IMR-90 (cell line): ENCODE measurements at regions not wholly inside any gene's neighbourhood (a gene's known extent, or its start where the extent isn't known, plus 50 kb on each side); places are given as distances from the start of the nearest gene placed in this dataset.

ENCODE experiments used
- ATAC-seq: fragments of 200-7000 bp; cut with Tn5 transposase; 2 replicates; pipeline ENCODE4 v1.9.1; 2020; ENCODE audit warnings: low read depth, mild to moderate bottlenecking, moderate library complexity
- BruUV-seq: library from RNA; stranded (reverse); fragments of 400-500 nt; replicated peaks from 2 replicates; lab custom pipeline; 2021; lab: Mats Ljungman, UMichigan
- CTCF ChIA-PET: fragments of 300-600 bp; formaldehyde crosslinking; extraction: SDS; loops from one replicate; lab custom pipeline; 2021; ENCODE audit warnings: antibody characterized with exemption; lab: Yijun Ruan, JAX
- POLR2A ChIA-PET: fragments of 300-600 bp; sonication (Branson Sonifier 250); formaldehyde crosslinking; loops from one replicate; lab custom pipeline; 2022; ENCODE audit warnings: antibody characterized with exemption; ENCODE audit not compliant: unreplicated experiment; lab: Charles Lee
- DNase-seq: peaks from one replicate; pipeline ENCODE4 v3.0.0; 2013
- H2AFZ ChIP-seq: replicated peaks from 2 replicates; pipeline ENCODE3; 2013; ENCODE audit warnings: low read length, mild to moderate bottlenecking; ENCODE audit not compliant: poor library complexity
- H2AK5ac ChIP-seq: 2 replicates; pipeline ENCODE4 v1.6.1; 2013; ENCODE audit warnings: low read depth, low read length, inconsistent platforms
- H2AK9ac ChIP-seq: replicated peaks from 2 replicates; pipeline ENCODE3; 2013; ENCODE audit warnings: mild to moderate bottlenecking, low read depth, low read length, moderate library complexity; ENCODE audit not compliant: poor library complexity
- H2BK120ac ChIP-seq: 2 replicates; pipeline ENCODE4 v1.6.1; 2013; ENCODE audit warnings: low read depth, low read length, inconsistent platforms
- H2BK15ac ChIP-seq: 3 replicates; pipeline ENCODE4 v1.6.1; 2013; ENCODE audit warnings: low read depth, low read length, inconsistent platforms
- H2BK20ac ChIP-seq: 2 replicates; pipeline ENCODE4 v1.6.1; 2013; ENCODE audit warnings: low read depth, mild to moderate bottlenecking, inconsistent platforms, low read length, moderate library complexity
- H2BK5ac ChIP-seq: 2 replicates; pipeline ENCODE4 v1.6.1; 2013; ENCODE audit warnings: mild to moderate bottlenecking, low read depth, low read length, inconsistent platforms; ENCODE audit not compliant: poor library complexity, severe bottlenecking
- H3K14ac ChIP-seq: replicated peaks from 2 replicates; pipeline ENCODE4 v1.6.1; 2013; ENCODE audit warnings: low read depth, low read length, inconsistent platforms
- H3K18ac ChIP-seq: 2 replicates; pipeline ENCODE4 v1.6.1; 2013; ENCODE audit warnings: low read depth, low read length, control low read depth
- H3K23ac ChIP-seq: 2 replicates; pipeline ENCODE4 v1.6.1; 2013; ENCODE audit warnings: low read depth, low read length, inconsistent platforms
- H3K27ac ChIP-seq: 2 replicates; pipeline ENCODE4 v1.5.1; 2013; ENCODE audit warnings: mild to moderate bottlenecking, control low read depth, low read length; ENCODE audit not compliant: insufficient read depth
- H3K27me3 ChIP-seq: 2 replicates; pipeline ENCODE4 v1.6.1; 2013; ENCODE audit warnings: low read length; ENCODE audit not compliant: control insufficient read depth, insufficient read depth
- H3K36me3 ChIP-seq: 2 replicates; pipeline ENCODE4 v1.6.1; 2013; ENCODE audit warnings: low read length, mixed read lengths; ENCODE audit not compliant: control insufficient read depth, insufficient read depth
- H3K4ac ChIP-seq: 2 replicates; pipeline ENCODE4 v1.6.1; 2013; ENCODE audit warnings: low read depth, low read length, inconsistent platforms
- H3K4me1 ChIP-seq: 2 replicates; pipeline ENCODE4 v1.6.1; 2013; ENCODE audit warnings: low read length, mixed read lengths; ENCODE audit not compliant: control insufficient read depth, insufficient read depth
- H3K4me2 ChIP-seq: 2 replicates; pipeline ENCODE4 v1.6.1; 2013; ENCODE audit warnings: low read depth, mild to moderate bottlenecking, control low read depth, low read length, moderate library complexity
- H3K4me3 ChIP-seq: 2 replicates; pipeline ENCODE4 v1.5.1; 2013; ENCODE audit warnings: low read depth, mild to moderate bottlenecking, control low read depth, low read length, moderate library complexity; ENCODE audit not compliant: insufficient read depth
- H3K56ac ChIP-seq: 2 replicates; pipeline ENCODE4 v1.6.1; 2013; ENCODE audit warnings: low read length, inconsistent platforms; ENCODE audit not compliant: insufficient read depth; ENCODE audit errors: extremely low read depth
- H3K79me1 ChIP-seq, 2 experiments: 2 replicates each; pipeline ENCODE4 v1.6.1; 2013; ENCODE audit warnings: low read length in 2 of 2, inconsistent platforms in 1 of 2, low read depth in 1 of 2
- H3K9ac ChIP-seq: 2 replicates; pipeline ENCODE4 v1.6.1; 2013; ENCODE audit warnings: low read depth, low read length, control low read depth
- H3K9me1 ChIP-seq: 2 replicates; pipeline ENCODE4 v1.6.1; 2013; ENCODE audit warnings: low read length, inconsistent platforms; ENCODE audit not compliant: insufficient read depth
- H3K9me3 ChIP-seq: 2 replicates; pipeline ENCODE4 v1.6.1; 2013; ENCODE audit warnings: low read length; ENCODE audit not compliant: control insufficient read depth, insufficient read depth
- H4K20me1 ChIP-seq: 2 replicates; pipeline ENCODE4 v1.6.1; 2013; ENCODE audit warnings: low read length, inconsistent platforms; ENCODE audit not compliant: insufficient read depth
- H4K5ac ChIP-seq: 2 replicates; pipeline ENCODE4 v1.6.1; 2013; ENCODE audit warnings: mild to moderate bottlenecking, low read depth, low read length, control low read depth
- H4K8ac ChIP-seq, 2 experiments: 2 replicates each; pipeline ENCODE4 v1.6.1; 2013; ENCODE audit warnings: low read depth in 2 of 2, low read length in 2 of 2, control low read depth in 1 of 2, inconsistent platforms in 1 of 2
- H4K91ac ChIP-seq: 2 replicates; pipeline ENCODE4 v1.6.1; 2013; ENCODE audit warnings: low read depth, low read length, inconsistent platforms; ENCODE audit not compliant: insufficient read depth
- CEBPB ChIP-seq: IDR thresholded peaks from 2 replicates; pipeline ENCODE4 v1.6.1; 2012; ENCODE audit warnings: low read depth, low read length, improper control_type of control experiment
- CHD1 ChIP-seq: IDR thresholded peaks from 2 replicates; pipeline ENCODE4 v1.6.1; 2012; ENCODE audit warnings: low read depth, low read length, improper control_type of control experiment
- FOS ChIP-seq: fragments of 150-350 bp; IDR thresholded peaks from 2 replicates; pipeline ENCODE4 v1.6.1; 2016; ENCODE audit warnings: low read depth, low read length
- MXI1 ChIP-seq: IDR thresholded peaks from 2 replicates; pipeline ENCODE4 v1.6.1; 2012; ENCODE audit warnings: low read depth, mild to moderate bottlenecking, low read length, moderate library complexity, borderline replicate concordance
- POLR2A ChIP-seq: IDR thresholded peaks from 2 replicates; pipeline ENCODE4 v1.6.1; 2012; ENCODE audit warnings: mild to moderate bottlenecking, low read depth, low read length
- RAD21 ChIP-seq: IDR thresholded peaks from 2 replicates; pipeline ENCODE4 v1.6.1; 2012; ENCODE audit warnings: low read length, improper control_type of control experiment
- RCOR1 ChIP-seq: IDR thresholded peaks from 2 replicates; pipeline ENCODE4 v1.6.1; 2012; ENCODE audit warnings: mild to moderate bottlenecking, low read length, improper control_type of control experiment; ENCODE audit not compliant: insufficient replicate concordance
- SMC3 ChIP-seq: fragments of 150-350 bp; IDR thresholded peaks from 2 replicates; pipeline ENCODE4 v1.6.1; 2016; ENCODE audit warnings: low read depth, mild to moderate bottlenecking, antibody characterized with exemption, low read length, moderate library complexity
- WGBS, 2 experiments: methylation state at CpG; one replicate each; pipeline versions ENCODE4 v1.1.5 to v1.1.7; 2013; ENCODE audit warnings: missing lambda C conversion rate in 2 of 2; ENCODE audit not compliant: insufficient read length in 1 of 2; ENCODE audit errors: extremely low coverage in 2 of 2; 5-methylcytosine and 5-hydroxymethylcytosine counted together
- dilution Hi-C: fragments of 300-500 bp; cut with HindIII; formaldehyde crosslinking; loops from one replicate; pipeline ENCODE4 v1.14.3; 2018; ENCODE audit warnings: low sequenced_read_pairs; ENCODE audit not compliant: unreplicated experiment
- in situ Hi-C: fragments of 300-500 bp; cut with MboI; formaldehyde crosslinking; loops from 3 replicates; pipeline ENCODE4 v1.14.3; 2019; ENCODE audit warnings: low sequenced_read_pairs, inconsistent platforms, mixed read lengths
- intact Hi-C: fragments of 100-400 bp; cut with micrococcal nuclease; formaldehyde crosslinking; loops from 2 replicates; pipeline ENCODE4 v1.10.0; 2022
- TF ChIP-seq, protein P1 (sequence below): conservative IDR thresholded peaks from 2 replicates; pipeline ENCODE4 v1.5.1; 2012; ENCODE audit warnings: mild to moderate bottlenecking, low read depth, low read length, improper control_type of control experiment

- dilution Hi-C loops (no loop called here), in situ Hi-C loops (no loop called here), intact Hi-C loops (no loop called here)
- Histone ChIP-seq H3K9me3 (no peaks in the 10 kb centered on the region), H3K27me3 (peaks cover 3% of the 10 kb centered on the region), H2AFZ (no peak overlapping the region), H3K4me1 (no peaks in the 10 kb centered on the region), H3K36me3 (no peaks in the 10 kb centered on the region), H4K5ac (no peak overlapping the region), H3K9ac (no peak overlapping the region), H3K79me1 (no peaks in the 10 kb centered on the region), H2AK5ac (no peak overlapping the region), H3K9me1 (no peaks in the 10 kb centered on the region), H2BK120ac (no peak overlapping the region), H4K91ac (no peak overlapping the region), H3K14ac (no peak overlapping the region), H3K18ac (no peak overlapping the region), H2BK5ac (no peak overlapping the region), H2BK15ac (no peak overlapping the region), H3K27ac (no peak overlapping the region), H3K23ac (no peak overlapping the region), H3K4ac (no peak overlapping the region), H4K8ac (no peak overlapping the region), H3K4me2 (no peak overlapping the region), H3K56ac (no peak overlapping the region), H3K4me3 (no peak overlapping the region), H2BK20ac (no peak overlapping the region), H4K20me1 (no peaks in the 10 kb centered on the region), H2AK9ac (no peak overlapping the region)
- no CpG with 5 or more reads among the region's 3 CpGs for WGBS, 2 experiments
- ATAC-seq (no peak), DNase-seq (no peak)
- ChIA-PET CTCF (no interaction called here), POLR2A (no interaction called here)
- BruUV-seq: no TSS peak
- no peak for TF ChIP-seq SMC3
- TF ChIP-seq FOS: no peak
- TF ChIP-seq POLR2A: no peak
- no peak for TF ChIP-seq MXI1
- no peak for TF ChIP-seq RAD21
- TF ChIP-seq CEBPB: no peak
- TF ChIP-seq RCOR1: no peak
- TF ChIP-seq, protein P1, sequence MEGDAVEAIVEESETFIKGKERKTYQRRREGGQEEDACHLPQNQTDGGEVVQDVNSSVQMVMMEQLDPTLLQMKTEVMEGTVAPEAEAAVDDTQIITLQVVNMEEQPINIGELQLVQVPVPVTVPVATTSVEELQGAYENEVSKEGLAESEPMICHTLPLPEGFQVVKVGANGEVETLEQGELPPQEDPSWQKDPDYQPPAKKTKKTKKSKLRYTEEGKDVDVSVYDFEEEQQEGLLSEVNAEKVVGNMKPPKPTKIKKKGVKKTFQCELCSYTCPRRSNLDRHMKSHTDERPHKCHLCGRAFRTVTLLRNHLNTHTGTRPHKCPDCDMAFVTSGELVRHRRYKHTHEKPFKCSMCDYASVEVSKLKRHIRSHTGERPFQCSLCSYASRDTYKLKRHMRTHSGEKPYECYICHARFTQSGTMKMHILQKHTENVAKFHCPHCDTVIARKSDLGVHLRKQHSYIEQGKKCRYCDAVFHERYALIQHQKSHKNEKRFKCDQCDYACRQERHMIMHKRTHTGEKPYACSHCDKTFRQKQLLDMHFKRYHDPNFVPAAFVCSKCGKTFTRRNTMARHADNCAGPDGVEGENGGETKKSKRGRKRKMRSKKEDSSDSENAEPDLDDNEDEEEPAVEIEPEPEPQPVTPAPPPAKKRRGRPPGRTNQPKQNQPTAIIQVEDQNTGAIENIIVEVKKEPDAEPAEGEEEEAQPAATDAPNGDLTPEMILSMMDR: no peak
- TF ChIP-seq CHD1: no peak
Observed at GRCh38 chr4:16391196-16391595, 164.9 kb upstream of the TAPT1 start.
